ENCODE measurements at regions not wholly inside any gene's neighbourhood (a gene's known extent, or its start where the extent isn't known, plus 50 kb on each side); places are given as distances from the start of the nearest gene placed in this dataset.

DNA sequence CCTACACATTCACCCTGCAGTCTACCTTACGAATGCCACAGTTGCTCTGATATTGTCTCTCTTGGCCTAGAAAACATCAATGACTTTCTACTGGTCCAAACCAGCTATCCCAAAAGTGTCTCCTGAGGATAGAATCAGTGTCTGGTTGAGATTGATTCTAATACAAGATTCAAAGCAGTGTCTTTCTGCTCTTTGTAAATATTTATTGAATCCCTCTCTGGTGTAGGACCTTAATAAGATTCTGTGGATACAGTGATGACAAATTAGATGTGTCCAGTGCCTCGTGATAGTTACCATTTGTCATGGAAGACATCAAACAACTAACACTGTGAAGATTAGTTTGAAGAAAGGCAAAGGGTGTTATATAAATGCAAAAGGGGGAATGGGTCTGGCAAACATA lies 380.7 kb upstream of the TRIB2 start:
- Mint-ChIP-seq H3K27me3 (ENCODE audit: insufficient read depth) (peaks cover 1% of the 10 kb centered on the region; the same call in 1 of the 2 replicates), H3K4me1 (ENCODE audit: low read depth) (peaks cover 31% of the 10 kb centered on the region), H3K27ac (no peak overlapping the region), H3K36me3 (ENCODE audit: low read depth) (peaks cover 6% of the 10 kb centered on the region; the same call in 1 of the 2 replicates), H3K4me3 (no peak overlapping the region), H3K9me3 (no peaks in the 10 kb centered on the region)
- DNase-seq = no peak
- TF ChIP-seq, protein P1, sequence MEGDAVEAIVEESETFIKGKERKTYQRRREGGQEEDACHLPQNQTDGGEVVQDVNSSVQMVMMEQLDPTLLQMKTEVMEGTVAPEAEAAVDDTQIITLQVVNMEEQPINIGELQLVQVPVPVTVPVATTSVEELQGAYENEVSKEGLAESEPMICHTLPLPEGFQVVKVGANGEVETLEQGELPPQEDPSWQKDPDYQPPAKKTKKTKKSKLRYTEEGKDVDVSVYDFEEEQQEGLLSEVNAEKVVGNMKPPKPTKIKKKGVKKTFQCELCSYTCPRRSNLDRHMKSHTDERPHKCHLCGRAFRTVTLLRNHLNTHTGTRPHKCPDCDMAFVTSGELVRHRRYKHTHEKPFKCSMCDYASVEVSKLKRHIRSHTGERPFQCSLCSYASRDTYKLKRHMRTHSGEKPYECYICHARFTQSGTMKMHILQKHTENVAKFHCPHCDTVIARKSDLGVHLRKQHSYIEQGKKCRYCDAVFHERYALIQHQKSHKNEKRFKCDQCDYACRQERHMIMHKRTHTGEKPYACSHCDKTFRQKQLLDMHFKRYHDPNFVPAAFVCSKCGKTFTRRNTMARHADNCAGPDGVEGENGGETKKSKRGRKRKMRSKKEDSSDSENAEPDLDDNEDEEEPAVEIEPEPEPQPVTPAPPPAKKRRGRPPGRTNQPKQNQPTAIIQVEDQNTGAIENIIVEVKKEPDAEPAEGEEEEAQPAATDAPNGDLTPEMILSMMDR (IDR thresholded peaks at IDR 0.05) = no peak

DNA sequence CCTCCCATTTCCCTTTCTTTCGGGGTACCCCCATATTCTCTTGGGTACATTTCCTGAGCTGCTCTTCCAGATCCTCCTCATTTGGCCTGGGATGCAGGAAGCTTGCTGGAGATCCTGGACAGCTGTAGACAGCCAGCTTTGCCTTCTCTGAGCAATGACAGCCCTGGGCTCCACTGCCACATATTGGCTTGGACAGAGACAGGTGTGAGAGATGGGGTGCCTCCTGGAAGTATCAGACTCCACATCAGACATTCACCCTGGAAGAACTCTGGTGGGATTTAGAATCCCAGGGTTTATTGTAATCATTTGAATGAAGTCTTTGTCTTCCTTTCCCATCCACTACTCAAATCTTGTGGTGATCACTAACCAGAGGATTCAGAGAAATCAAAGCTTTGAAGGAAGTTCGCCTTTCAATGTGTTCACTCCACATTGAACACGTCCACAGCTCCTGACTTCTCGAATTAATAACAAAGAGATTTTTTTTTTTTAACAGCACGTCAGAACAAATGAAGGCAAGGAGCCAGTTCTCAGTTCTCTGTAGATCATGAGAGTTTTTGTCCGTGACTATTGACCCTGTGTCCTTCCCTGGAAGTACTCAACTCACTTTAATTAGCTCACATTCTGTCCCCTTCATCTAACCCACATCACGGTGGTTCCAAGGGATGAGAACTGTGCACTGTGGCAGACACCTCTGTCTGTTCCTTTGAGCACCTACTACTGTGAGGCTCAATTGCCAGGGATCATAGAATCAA lies 377.6 kb upstream of the TRIB2 start:
- TF ChIP-seq, protein P1 (IDR thresholded peaks at IDR 0.05) = no peak
- H3K36me3 Mint-ChIP-seq (ENCODE audit: low read depth) = no peaks in the 10 kb centered on the region
- H3K4me3 Mint-ChIP-seq = no peak overlapping the region
- H3K27me3 Mint-ChIP-seq (ENCODE audit: insufficient read depth) = peaks cover 3% of the 10 kb centered on the region; the same call in 1 of the 2 replicates
- H3K4me1 Mint-ChIP-seq (ENCODE audit: low read depth) = peaks cover 45% of the 10 kb centered on the region
- H3K9me3 Mint-ChIP-seq = no peaks in the 10 kb centered on the region
- DNase-seq = no peak
- H3K27ac Mint-ChIP-seq = no peak overlapping the region

DNA sequence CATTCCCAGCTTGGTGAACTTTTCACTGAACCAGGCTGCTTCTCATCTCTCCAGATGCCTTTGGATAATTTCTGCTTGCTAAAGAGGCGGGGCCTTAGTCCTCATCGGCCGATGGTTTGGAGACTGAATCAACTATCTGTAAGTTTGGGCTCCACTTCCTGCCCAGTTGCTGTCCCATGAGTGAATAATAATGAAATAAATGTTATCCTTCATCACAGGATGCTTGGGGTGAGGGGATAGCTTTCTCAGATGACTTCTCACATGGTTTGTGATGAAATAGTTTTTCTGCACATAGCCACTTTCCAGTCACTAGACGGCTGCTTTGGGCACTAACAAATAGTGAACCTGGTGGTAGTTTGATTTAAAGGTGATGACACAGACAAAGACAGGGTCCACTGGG lies 376.6 kb upstream of the TRIB2 start:
- Mint-ChIP-seq H3K4me1 (ENCODE audit: low read depth) (peaks cover 35% of the 10 kb centered on the region), H3K36me3 (ENCODE audit: low read depth) (no peaks in the 10 kb centered on the region), H3K4me3 (no peak overlapping the region), H3K27me3 (ENCODE audit: insufficient read depth) (peaks cover 3% of the 10 kb centered on the region; the same call in 1 of the 2 replicates), H3K9me3 (no peaks in the 10 kb centered on the region), H3K27ac (no peak overlapping the region)
- DNase-seq = peak; percentile 67
- TF ChIP-seq, protein P1 (IDR thresholded peaks at IDR 0.05) = no peak

DNA sequence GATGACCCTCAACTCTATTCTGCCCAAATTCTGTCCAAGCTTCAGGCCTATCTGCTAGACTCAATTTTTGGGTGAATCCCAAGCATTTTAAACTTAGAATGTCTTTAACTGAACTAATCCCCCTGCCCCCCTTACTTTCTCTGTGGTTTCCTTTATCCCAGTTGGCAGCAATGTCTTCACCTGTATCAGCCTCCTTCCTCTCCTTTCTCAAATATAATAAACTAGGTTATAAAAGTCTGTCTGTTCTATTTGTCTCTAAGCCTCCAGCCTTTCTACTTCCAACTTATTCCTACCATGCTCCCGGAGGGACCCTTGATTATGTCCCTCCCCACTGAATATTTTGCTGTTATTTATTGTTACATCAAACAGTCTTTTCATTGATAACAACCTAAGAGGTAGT lies 375.5 kb upstream of the TRIB2 start:
- no peak for DNase-seq
- H3K4me3 Mint-ChIP-seq = no peak overlapping the region
- H3K9me3 Mint-ChIP-seq = no peaks in the 10 kb centered on the region
- peaks cover 35% of the 10 kb centered on the region for H3K4me1 Mint-ChIP-seq (ENCODE audit: low read depth)
- H3K27me3 Mint-ChIP-seq (ENCODE audit: insufficient read depth) = peaks cover 3% of the 10 kb centered on the region; the same call in 1 of the 2 replicates
- H3K27ac Mint-ChIP-seq = no peak overlapping the region
- TF ChIP-seq, protein P1 (IDR thresholded peaks at IDR 0.05) = no peak
- no peaks in the 10 kb centered on the region for H3K36me3 Mint-ChIP-seq (ENCODE audit: low read depth)

DNA sequence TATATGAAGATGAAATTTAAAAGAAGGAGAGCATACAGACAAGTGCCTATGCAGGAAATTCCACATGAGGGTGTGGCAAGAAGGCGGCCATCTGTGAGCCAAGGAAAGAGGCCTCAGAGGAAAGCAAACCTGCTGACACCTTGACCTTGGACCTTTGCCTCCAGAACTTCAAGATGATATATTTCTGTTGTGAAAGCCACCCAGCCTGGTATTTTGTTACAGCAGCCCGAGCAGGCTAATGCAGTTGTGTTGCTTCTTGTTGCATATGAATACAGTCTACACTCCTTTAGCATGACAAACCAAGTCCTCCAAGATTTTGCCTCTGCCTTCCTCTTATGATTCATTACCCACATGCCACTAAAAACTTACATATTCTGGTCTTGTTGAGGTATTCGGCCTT lies 374.8 kb upstream of the TRIB2 start:
- no peak for DNase-seq
- TF ChIP-seq, protein P1 (IDR thresholded peaks at IDR 0.05) = no peak

More for the DNA sequence above, 374.8 kb upstream of the TRIB2 start:
- Mint-ChIP-seq H3K27me3 (ENCODE audit: insufficient read depth) (peaks cover 3% of the 10 kb centered on the region; the same call in 1 of the 2 replicates), H3K27ac (no peak overlapping the region), H3K9me3 (no peaks in the 10 kb centered on the region), H3K4me3 (no peak overlapping the region), H3K4me1 (ENCODE audit: low read depth) (peaks cover 35% of the 10 kb centered on the region), H3K36me3 (ENCODE audit: low read depth) (no peaks in the 10 kb centered on the region)

All from HFFc6 (cell line).